PC-9 (cell line): ENCODE measurements at regions not wholly inside any gene's neighbourhood (a gene's known extent, or its start where the extent isn't known, plus 50 kb on each side); places are given as distances from the start of the nearest gene placed in this dataset.
"Not testable (repeated sequence)": the region's sequence is repeated elsewhere in the genome, so short reads cannot be mapped to it uniquely, and the experiment has no call there.

Source experiments
- BruUV-seq: library from RNA; stranded (reverse); fragments of 400-500 nt; replicated peaks from 2 replicates; lab custom pipeline; 2021; lab: Mats Ljungman, UMichigan
- CTCF ChIA-PET: fragments of 300-600 bp; sonication (Branson Sonifier 250); formaldehyde crosslinking; loops from one replicate; lab custom pipeline; 2022; ENCODE audit warnings: antibody characterized with exemption; lab: Charles Lee
- POLR2A ChIA-PET: fragments of 300-600 bp; sonication (Branson Sonifier 250); formaldehyde crosslinking; loops from one replicate; lab custom pipeline; 2022; ENCODE audit warnings: antibody characterized with exemption; ENCODE audit not compliant: unreplicated experiment; lab: Charles Lee
- DNase-seq, 2 experiments: peaks; one replicate each; pipeline versions ENCODE4 v3.0.0 to v3.0.0-alpha.2; 2015 to 2022; ENCODE audit warnings: mixed read lengths in 1 of 2
- H2AFZ ChIP-seq: fragments of 200-600 bp; sonication (generic); 2 replicates; pipeline ENCODE4 v1.8.1; 2017; ENCODE audit warnings: antibody characterized with exemption
- H3F3A ChIP-seq: fragments of 200-600 bp; sonication (generic); 2 replicates; pipeline ENCODE4 v1.8.1; 2017; ENCODE audit warnings: antibody characterized with exemption, mild to moderate bottlenecking, low read depth; ENCODE audit not compliant: insufficient read depth
- H3K27ac ChIP-seq: fragments of 200-600 bp; sonication (generic); 2 replicates; pipeline ENCODE4 v1.6.1; 2016; ENCODE audit warnings: mixed run types
- H3K27me3 ChIP-seq: fragments of 200-600 bp; sonication (generic); 2 replicates; pipeline ENCODE4 v1.6.1; 2016; ENCODE audit warnings: low read depth, mixed run types; ENCODE audit not compliant: insufficient read depth
- H3K36me3 ChIP-seq: fragments of 200-600 bp; sonication (generic); 2 replicates; pipeline ENCODE4 v1.6.1; 2016; ENCODE audit warnings: low read depth, mixed run types
- H3K4me1 ChIP-seq: fragments of 200-600 bp; sonication (generic); replicated peaks from 2 replicates; pipeline ENCODE4 v1.6.1; 2016; ENCODE audit warnings: mixed run types; ENCODE audit not compliant: insufficient read depth
- H3K4me2 ChIP-seq: fragments of 200-600 bp; sonication (generic); 2 replicates; pipeline ENCODE4 v1.6.1; 2017; ENCODE audit warnings: mixed run types
- H3K4me3 ChIP-seq: fragments of 200-600 bp; sonication (generic); 2 replicates; pipeline ENCODE4 v1.6.1; 2016; ENCODE audit warnings: mixed run types
- H3K79me2 ChIP-seq: fragments of 200-600 bp; sonication (generic); 2 replicates; pipeline ENCODE4 v1.6.1; 2017; ENCODE audit warnings: low read depth, mixed run types
- H3K9me2 ChIP-seq: fragments of 200-600 bp; sonication (generic); 2 replicates; pipeline ENCODE4 v1.8.1; 2017; ENCODE audit warnings: mild to moderate bottlenecking; ENCODE audit not compliant: insufficient read depth
- H3K9me3 ChIP-seq: fragments of 200-600 bp; sonication (generic); 2 replicates; pipeline ENCODE4 v1.8.1; 2016; ENCODE audit warnings: low read depth; ENCODE audit not compliant: insufficient read depth
- H4K20me1 ChIP-seq: fragments of 200-600 bp; sonication (generic); 2 replicates; pipeline ENCODE4 v1.8.1; 2017; ENCODE audit not compliant: insufficient read depth
- CTCF ChIP-seq: fragments of 200-600 bp; sonication (generic); conservative IDR thresholded peaks from 2 replicates; pipeline ENCODE4 v1.6.1; 2017; ENCODE audit warnings: mixed run types, antibody characterized with exemption, mild to moderate bottlenecking, moderate library complexity
- EZH2 ChIP-seq: fragments of 200-600 bp; sonication (generic); IDR thresholded peaks from 2 replicates; pipeline ENCODE4 v1.8.0; 2017; ENCODE audit warnings: antibody characterized with exemption, low read depth
- intact Hi-C: fragments of 100-400 bp; cut with micrococcal nuclease; formaldehyde crosslinking; loops from one replicate; pipeline ENCODE4 v1.10.0; 2022; ENCODE audit not compliant: unreplicated experiment

- Histone ChIP-seq H3K27ac (no peak overlapping the region), H3K9me3 (no peaks in the 10 kb centered on the region), H3K4me1 (no peaks in the 10 kb centered on the region), H3K9me2 (no peaks in the 10 kb centered on the region), H3K4me2 (no peak overlapping the region), H3K36me3 (no peaks in the 10 kb centered on the region), H2AFZ (no peak overlapping the region), H3K79me2 (no peaks in the 10 kb centered on the region), H3K27me3 (no peaks in the 10 kb centered on the region), H3K4me3 (no peak overlapping the region), H4K20me1 (no peaks in the 10 kb centered on the region), H3F3A (no peaks in the 10 kb centered on the region)
- intact Hi-C loops: no loop called here
- CTCF ChIA-PET: no interaction called here
- no TSS peak for BruUV-seq
- TF ChIP-seq CTCF (no peak), EZH2 (no peak)
- no peak for DNase-seq
- POLR2A ChIA-PET: no interaction called here
These were observed 112.7 kb upstream of the SLC24A2 start for GRCh38 chr9:19901586-19901985.

DNA sequence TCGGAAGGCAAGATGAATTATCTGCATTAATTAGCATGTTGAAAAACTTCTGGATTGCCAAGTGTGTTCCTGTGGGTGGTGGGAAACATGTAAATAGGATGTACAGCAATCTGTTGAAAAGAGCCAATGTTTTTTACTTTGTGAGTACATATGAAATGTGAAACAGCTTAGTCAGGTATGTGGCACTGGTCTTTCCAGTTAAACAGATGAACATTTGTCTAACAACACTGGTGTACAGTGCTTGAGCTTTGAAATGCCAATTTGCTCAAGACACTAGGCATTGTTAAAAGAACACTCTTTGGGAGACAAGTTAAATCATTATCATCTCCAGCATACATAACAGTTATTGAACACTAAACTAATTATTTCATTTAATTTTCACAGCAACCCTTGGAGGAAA is 107.3 kb upstream of the SLC24A2 start:
- no peaks in the 10 kb centered on the region for H3K9me3 ChIP-seq
- no peak for DNase-seq
- no peaks in the 10 kb centered on the region for H3K79me2 ChIP-seq
- TF ChIP-seq CTCF (no peak), EZH2 (no peak)
- H3F3A ChIP-seq: no peaks in the 10 kb centered on the region
- no peak overlapping the region for H3K27ac ChIP-seq
- ChIA-PET POLR2A (no interaction called here), CTCF (no interaction called here)
- no peaks in the 10 kb centered on the region for H4K20me1 ChIP-seq
- H3K36me3 ChIP-seq: no peaks in the 10 kb centered on the region
- no peak overlapping the region for H3K4me3 ChIP-seq
- no peaks in the 10 kb centered on the region for H3K9me2 ChIP-seq
- H3K4me1 ChIP-seq: no peaks in the 10 kb centered on the region
- H3K4me2 ChIP-seq: no peak overlapping the region
- BruUV-seq: no TSS peak
- no peak overlapping the region for H2AFZ ChIP-seq
- intact Hi-C loops: no loop called here
- no peaks in the 10 kb centered on the region for H3K27me3 ChIP-seq

DNA sequence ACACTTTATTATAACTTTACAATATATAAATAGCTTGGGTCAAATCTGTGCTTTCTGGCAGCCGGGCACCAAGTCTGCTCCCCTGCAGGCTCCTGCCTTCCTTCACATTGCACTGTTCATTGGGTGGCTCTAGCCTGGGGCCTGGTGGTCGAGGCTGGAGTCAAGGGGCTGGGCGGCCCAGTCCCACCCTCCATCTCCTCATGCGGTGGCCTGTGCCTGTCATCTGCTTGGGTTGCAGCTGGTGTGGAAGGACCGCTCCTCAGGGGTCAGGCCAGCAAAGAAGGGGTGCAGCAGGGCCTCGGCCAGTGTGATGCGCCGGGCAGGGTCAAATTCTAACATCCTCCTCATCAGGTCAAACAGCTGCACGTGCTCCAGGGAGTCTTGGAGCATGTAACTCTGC is 106.7 kb upstream of the SLC24A2 start:
- H3K4me1 ChIP-seq, H3K27me3 ChIP-seq, H2AFZ ChIP-seq, H3K4me3 ChIP-seq, H3K9me2 ChIP-seq, H3F3A ChIP-seq, BruUV-seq, H4K20me1 ChIP-seq, DNase-seq, H3K27ac ChIP-seq, H3K9me3 ChIP-seq, intact Hi-C loops, H3K79me2 ChIP-seq, POLR2A ChIA-PET, CTCF ChIA-PET, H3K36me3 ChIP-seq, H3K4me2 ChIP-seq: not testable (repeated sequence)

DNA sequence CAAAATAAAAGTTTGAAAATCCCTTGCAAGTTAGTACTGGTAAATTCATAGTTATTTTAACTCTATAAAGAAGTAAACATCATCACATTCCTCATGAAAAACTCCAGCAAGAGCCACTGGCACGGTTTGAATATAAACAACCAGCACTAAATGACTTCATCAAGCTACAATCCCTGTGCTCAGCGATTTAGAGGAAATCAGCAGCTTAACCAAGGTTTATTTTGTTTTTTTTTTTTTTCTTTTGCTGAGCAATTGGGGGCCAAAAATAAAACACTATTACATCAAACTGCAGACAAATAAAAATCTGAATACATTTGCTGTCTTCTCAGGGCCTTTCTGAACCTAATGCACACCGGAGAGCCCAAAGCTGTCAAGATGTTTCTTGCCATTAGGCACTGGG is 106.2 kb upstream of the SLC24A2 start:
- Histone ChIP-seq H3K79me2 (no peaks in the 10 kb centered on the region), H3F3A (no peaks in the 10 kb centered on the region), H2AFZ (no peak overlapping the region), H3K27ac (no peak overlapping the region), H3K36me3 (no peaks in the 10 kb centered on the region), H3K4me1 (no peaks in the 10 kb centered on the region), H4K20me1 (no peaks in the 10 kb centered on the region), H3K27me3 (no peaks in the 10 kb centered on the region), H3K9me2 (no peaks in the 10 kb centered on the region), H3K9me3 (no peaks in the 10 kb centered on the region), H3K4me2 (no peak overlapping the region), H3K4me3 (no peak overlapping the region)
- POLR2A ChIA-PET: no interaction called here
- BruUV-seq: no TSS peak
- CTCF ChIA-PET: no interaction called here
- DNase-seq: no peak
- TF ChIP-seq CTCF: no peak
- TF ChIP-seq EZH2: no peak
- intact Hi-C loops: no loop called here
